AG09319 (cell line): ENCODE measurements at regions not wholly inside any gene's neighbourhood (a gene's known extent, or its start where the extent isn't known, plus 50 kb on each side); places are given as distances from the start of the nearest gene placed in this dataset.

ENCODE experiments used
- DNase-seq: peaks from one replicate; pipeline ENCODE4 v3.0.0-alpha.2; 2010; ENCODE audit warnings: low read depth; ENCODE audit errors: extremely low read depth
- CTCF ChIP-seq: IDR thresholded peaks from 2 replicates; pipeline ENCODE4 v1.5.1; 2011; ENCODE audit warnings: low read depth, mild to moderate bottlenecking, inconsistent platforms, low read length, moderate library complexity

- no peak for TF ChIP-seq CTCF
- DNase-seq = no peak
Measured at GRCh38 chr13:47094734-47095434, 198.0 kb upstream of the HTR2A start.

DNA sequence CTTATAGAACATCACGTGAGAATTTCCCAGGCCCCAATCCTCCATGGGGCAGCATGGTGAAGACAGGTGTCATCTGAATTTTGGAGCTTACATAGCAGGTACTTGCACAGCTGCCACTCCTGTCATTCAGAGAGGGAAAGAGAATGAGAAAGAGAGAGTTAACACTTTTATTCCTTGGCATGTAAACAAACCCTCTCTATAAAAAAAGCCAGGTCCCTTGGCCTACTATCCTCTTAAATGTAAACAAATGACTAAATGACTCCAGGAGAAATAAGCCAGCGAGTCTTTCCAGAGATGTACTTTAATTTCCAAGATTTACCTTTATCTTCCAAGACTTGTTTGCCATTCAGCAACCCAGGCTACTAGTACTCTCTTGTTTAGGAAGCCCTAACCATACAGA lies 195.3 kb upstream of the HTR2A start:
- no peak for DNase-seq

GRCh38 chr13:47087841-47088240 lies 191.0 kb upstream of the HTR2A start:
- no peak for TF ChIP-seq CTCF
- DNase-seq = no peak

More for the DNA sequence above, 195.3 kb upstream of the HTR2A start:
- TF ChIP-seq CTCF = no peak

GRCh38 chr13:47087241-47087640 lies 190.4 kb upstream of the HTR2A start:
- no peak for DNase-seq
- no peak for TF ChIP-seq CTCF

DNA sequence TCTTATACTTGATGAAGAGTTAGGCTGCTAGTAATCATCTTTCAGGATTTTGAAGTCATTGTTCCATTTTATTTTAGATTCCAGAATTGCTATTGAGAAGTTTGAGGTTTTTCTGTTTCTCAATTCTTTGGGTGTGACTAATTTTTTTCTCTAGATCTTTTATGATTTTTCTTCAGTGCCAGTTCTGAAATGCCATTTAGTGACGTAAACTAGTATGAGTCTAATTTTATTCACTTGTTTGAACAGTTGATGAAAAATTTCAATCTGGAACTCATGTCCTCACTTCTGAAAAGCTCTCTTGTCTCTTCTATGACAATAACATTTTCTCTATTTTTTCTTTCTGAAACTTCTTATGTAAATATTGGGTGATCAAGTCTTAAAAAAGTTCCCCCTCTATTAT lies 188.5 kb upstream of the HTR2A start:
- no peak for TF ChIP-seq CTCF
- DNase-seq = no peak

DNA sequence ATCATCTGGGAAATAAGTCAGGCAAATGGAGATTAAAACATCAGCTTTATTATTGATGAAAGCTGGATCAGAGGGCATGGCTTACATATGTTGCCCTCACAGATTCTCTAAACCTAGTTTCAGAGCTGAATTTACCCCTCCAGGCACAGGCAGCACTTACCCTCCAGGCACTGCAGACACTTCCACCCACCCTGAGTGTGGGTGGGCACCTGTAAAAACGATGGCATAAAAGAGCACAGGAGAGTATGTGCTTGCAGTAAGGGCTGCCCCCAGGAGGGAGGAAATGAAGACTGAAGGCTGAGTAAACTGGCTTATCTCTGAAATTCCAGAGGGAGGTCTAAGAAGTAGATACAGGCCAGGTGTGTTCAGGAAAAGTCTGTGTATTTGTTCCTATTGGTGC lies 185.0 kb upstream of the HTR2A start:
- TF ChIP-seq CTCF = no peak
- no peak for DNase-seq

- no peak for DNase-seq
- no peak for TF ChIP-seq CTCF
Measured at GRCh38 chr13:47081246-47081645, 184.4 kb upstream of the HTR2A start.
